Uterus (tissue), 3 donors: ENCODE measurements at regions not wholly inside any gene's neighbourhood (a gene's known extent, or its start where the extent isn't known, plus 50 kb on each side); places are given as distances from the start of the nearest gene placed in this dataset.

Experiments
- DNase-seq, 2 donors: peaks; one replicate each; pipeline ENCODE4 v3.0.0-alpha.2; 2019 to 2020
- H3K27ac ChIP-seq, 2 donors: fragments of 200-600 bp; sonication (generic); 1 replicate in 1 of 2; 2 replicates in 1 of 2; pipeline ENCODE4 v1.5.1; 2016 to 2018
- H3K27me3 ChIP-seq, 2 donors: fragments of 200-600 bp; sonication (generic); one replicate each; pipeline ENCODE4 v1.5.1; 2018 to 2019; ENCODE audit warnings: control low read depth in 1 of 2
- H3K36me3 ChIP-seq, 2 donors: fragments of 200-600 bp; sonication (generic); one replicate each; pipeline ENCODE4 v1.5.1; 2019; ENCODE audit warnings: control low read depth in 1 of 2
- H3K4me1 ChIP-seq, 2 donors: fragments of 200-600 bp; sonication (generic); one replicate each; pipeline ENCODE4 v1.5.1; 2018 to 2019; ENCODE audit warnings: control low read depth in 1 of 2
- H3K4me3 ChIP-seq, 2 donors: fragments of 200-600 bp; sonication (generic); 1 replicate in 1 of 2; 2 replicates in 1 of 2; pipeline ENCODE4 v1.5.1; 2018 to 2019; ENCODE audit warnings: mild to moderate bottlenecking in 1 of 2
- H3K9me3 ChIP-seq, 2 donors: fragments of 200-600 bp; sonication (generic); one replicate each; pipeline ENCODE4 v1.5.1; 2019; ENCODE audit warnings: control low read depth in 1 of 2
- POLR2A ChIP-seq, 2 donors: fragments of 450-650 bp; IDR thresholded peaks; one replicate each; pipeline ENCODE4 v1.6.1; 2016; ENCODE audit warnings: antibody characterized with exemption in 2 of 2, mild to moderate bottlenecking in 1 of 2, moderate library complexity in 1 of 2
- intact Hi-C: fragments of 100-400 bp; cut with DNase I; formaldehyde crosslinking; loops from one replicate; pipeline ENCODE4 v1.15.1; 2023; ENCODE audit warnings: low total_unique reads
- TF ChIP-seq, protein P1 (sequence below), 4 experiments: fragments of 200-600 bp in 2 of 4; fragments of 450-650 bp in 2 of 4; sonication (generic) in 2 of 4; IDR thresholded peaks; one replicate each; pipeline ENCODE4 v1.5.1; 2016 to 2019; ENCODE audit warnings: antibody characterized with exemption in 4 of 4, mild to moderate bottlenecking in 2 of 4, moderate library complexity in 1 of 4
- donor health status: DM: yes; HTN: yes; CAD: no.

GRCh38 chr7:27459021-27459730 is 203.5 kb downstream of the HIBADH start:
- TF ChIP-seq, protein P1, sequence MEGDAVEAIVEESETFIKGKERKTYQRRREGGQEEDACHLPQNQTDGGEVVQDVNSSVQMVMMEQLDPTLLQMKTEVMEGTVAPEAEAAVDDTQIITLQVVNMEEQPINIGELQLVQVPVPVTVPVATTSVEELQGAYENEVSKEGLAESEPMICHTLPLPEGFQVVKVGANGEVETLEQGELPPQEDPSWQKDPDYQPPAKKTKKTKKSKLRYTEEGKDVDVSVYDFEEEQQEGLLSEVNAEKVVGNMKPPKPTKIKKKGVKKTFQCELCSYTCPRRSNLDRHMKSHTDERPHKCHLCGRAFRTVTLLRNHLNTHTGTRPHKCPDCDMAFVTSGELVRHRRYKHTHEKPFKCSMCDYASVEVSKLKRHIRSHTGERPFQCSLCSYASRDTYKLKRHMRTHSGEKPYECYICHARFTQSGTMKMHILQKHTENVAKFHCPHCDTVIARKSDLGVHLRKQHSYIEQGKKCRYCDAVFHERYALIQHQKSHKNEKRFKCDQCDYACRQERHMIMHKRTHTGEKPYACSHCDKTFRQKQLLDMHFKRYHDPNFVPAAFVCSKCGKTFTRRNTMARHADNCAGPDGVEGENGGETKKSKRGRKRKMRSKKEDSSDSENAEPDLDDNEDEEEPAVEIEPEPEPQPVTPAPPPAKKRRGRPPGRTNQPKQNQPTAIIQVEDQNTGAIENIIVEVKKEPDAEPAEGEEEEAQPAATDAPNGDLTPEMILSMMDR (IDR thresholded peaks at IDR 0.05) = no peak
- DNase-seq = peak in 1 of 2 donors; percentile 51
- no peaks in the 10 kb centered on the region for H3K9me3 ChIP-seq
- H3K4me1 ChIP-seq = no peaks in the 10 kb centered on the region
- no peaks in the 10 kb centered on the region for H3K36me3 ChIP-seq
- intact Hi-C loops = no loop called here
- peak overlapping the region; percentile 14 to 48 for H3K27ac ChIP-seq
- no peak overlapping the region for H3K4me3 ChIP-seq
- no peaks in the 10 kb centered on the region for H3K27me3 ChIP-seq

GRCh38 chr7:27459731-27460053 is 203.0 kb downstream of the HIBADH start:
- intact Hi-C loops = no loop called here
- Histone ChIP-seq H3K9me3 (no peaks in the 10 kb centered on the region), H3K27me3 (no peaks in the 10 kb centered on the region), H3K36me3 (no peaks in the 10 kb centered on the region), H3K27ac (peak overlapping the region in 1 of 2 donors; percentile 14), H3K4me3 (no peak overlapping the region), H3K4me1 (no peaks in the 10 kb centered on the region)
- DNase-seq = no peak
- TF ChIP-seq, protein P1 (IDR thresholded peaks at IDR 0.05) = no peak
- TF ChIP-seq POLR2A (IDR thresholded peaks at IDR 0.05) = no peak

- H3K27ac ChIP-seq = peak overlapping the region; percentile 26 to 31
- no peak overlapping the region for H3K4me3 ChIP-seq
- peak; percentile 55 to 72 for DNase-seq
- intact Hi-C loops = no loop called here
- no peaks in the 10 kb centered on the region for H3K4me1 ChIP-seq
- H3K9me3 ChIP-seq = no peaks in the 10 kb centered on the region
- H3K36me3 ChIP-seq = no peaks in the 10 kb centered on the region
- no peak for TF ChIP-seq POLR2A (IDR thresholded peaks at IDR 0.05)
- TF ChIP-seq, protein P1 (IDR thresholded peaks at IDR 0.05) = no peak
- H3K27me3 ChIP-seq = no peaks in the 10 kb centered on the region
Observed at GRCh38 chr7:27462575-27463270, 200.0 kb downstream of the HIBADH start.

DNA sequence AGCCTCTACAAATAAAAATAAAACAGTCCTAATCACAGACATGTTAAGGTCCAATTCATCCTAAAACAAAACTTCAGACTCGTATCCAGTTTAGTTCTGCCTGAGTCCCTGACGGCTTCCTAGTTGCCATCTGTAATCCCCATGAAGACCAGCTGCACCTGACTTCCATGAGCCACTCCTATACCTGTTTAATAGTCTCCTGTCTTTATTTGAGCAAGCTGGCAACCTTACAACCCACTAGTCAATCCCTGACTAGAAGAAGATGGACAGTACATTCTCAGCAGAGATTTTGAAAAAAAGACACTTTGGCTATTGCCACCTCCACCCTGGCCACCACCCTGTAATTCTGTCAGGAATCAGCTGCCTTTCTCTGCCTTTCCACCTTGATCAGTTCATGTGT is 197.7 kb downstream of the HIBADH start:
- no peak for DNase-seq
- Histone ChIP-seq H3K27me3 (no peaks in the 10 kb centered on the region), H3K4me1 (no peaks in the 10 kb centered on the region), H3K36me3 (no peaks in the 10 kb centered on the region), H3K4me3 (no peak overlapping the region), H3K9me3 (no peaks in the 10 kb centered on the region), H3K27ac (no peak overlapping the region)
- no peak for TF ChIP-seq POLR2A (IDR thresholded peaks at IDR 0.05)
- TF ChIP-seq, protein P1 (IDR thresholded peaks at IDR 0.05) = no peak
- intact Hi-C loops = no loop called here

GRCh38 chr7:27466703-27467102 is 196.0 kb downstream of the HIBADH start:
- Histone ChIP-seq H3K9me3 (no peaks in the 10 kb centered on the region), H3K4me1 (no peaks in the 10 kb centered on the region), H3K36me3 (no peaks in the 10 kb centered on the region), H3K4me3 (no peak overlapping the region), H3K27me3 (no peaks in the 10 kb centered on the region), H3K27ac (no peak overlapping the region)
- no peak for TF ChIP-seq POLR2A (IDR thresholded peaks at IDR 0.05)
- TF ChIP-seq, protein P1 (IDR thresholded peaks at IDR 0.05) = no peak
- no peak for DNase-seq
- intact Hi-C loops = no loop called here
